Breast epithelium (tissue), 4 donors: ENCODE measurements at regions not wholly inside any gene's neighbourhood (a gene's known extent, or its start where the extent isn't known, plus 50 kb on each side); places are given as distances from the start of the nearest gene placed in this dataset.
"Not testable (repeated sequence)": the region's sequence is repeated elsewhere in the genome, so short reads cannot be mapped to it uniquely, and the experiment has no call there.

Source experiments
- DNase-seq, 2 donors: peaks; one replicate each; pipeline ENCODE4 v3.0.0-alpha.2; 2019; ENCODE audit warnings: low spot score in 2 of 2
- H3K27ac ChIP-seq, 2 donors: fragments of 200-600 bp; sonication (generic) in 1 of 2; one replicate each; pipeline ENCODE4 v1.5.1; 2016 to 2019; ENCODE audit warnings: mild to moderate bottlenecking in 1 of 2
- H3K27me3 ChIP-seq, 2 donors: fragments of 200-600 bp; sonication (generic) in 1 of 2; one replicate each; pipeline versions ENCODE4 v1.5.1 to v1.6.0; 2017 to 2019; ENCODE audit warnings: control low read depth in 1 of 2, mild to moderate bottlenecking in 1 of 2
- H3K36me3 ChIP-seq: fragments of 200-600 bp; one replicate; pipeline ENCODE4 v1.5.1; 2019
- H3K4me1 ChIP-seq, 2 donors: fragments of 200-600 bp; sonication (generic); one replicate each; pipeline ENCODE4 v1.5.1; 2016 to 2019; ENCODE audit warnings: control low read depth in 1 of 2
- H3K4me3 ChIP-seq, 3 donors: fragments of 200-600 bp; sonication (generic); 1 replicate in 2 of 3; 2 replicates in 1 of 3; pipeline ENCODE4 v1.5.1; 2016 to 2019; ENCODE audit warnings: mild to moderate bottlenecking in 3 of 3, moderate library complexity in 2 of 3
- H3K9me3 ChIP-seq, 2 donors: fragments of 200-600 bp; sonication (generic) in 1 of 2; one replicate each; pipeline ENCODE4 v1.5.1; 2016 to 2019; ENCODE audit warnings: control low read depth in 1 of 2
- CTCF ChIP-seq, 3 donors: fragments of 450-650 bp; IDR thresholded peaks; one replicate each; pipeline ENCODE4 v1.5.1; 2016 to 2017; ENCODE audit warnings: antibody characterized with exemption in 3 of 3, mild to moderate bottlenecking in 3 of 3, moderate library complexity in 3 of 3
- POLR2A ChIP-seq: fragments of 450-650 bp; IDR thresholded peaks from one replicate; pipeline ENCODE4 v1.6.1; 2016; ENCODE audit warnings: antibody characterized with exemption, mild to moderate bottlenecking, moderate library complexity
- POLR2AphosphoS5 ChIP-seq, 3 donors: sonication (generic); formaldehyde crosslinking; IDR thresholded peaks; one replicate each; pipeline ENCODE4 v1.6.1; 2017; ENCODE audit warnings: antibody characterized with exemption in 3 of 3
- intact Hi-C: fragments of 100-400 bp; cut with DNase I; formaldehyde crosslinking; loops from one replicate; pipeline ENCODE4 v1.15.1; 2023; ENCODE audit warnings: low total_unique reads

GRCh38 chr16:60949800-60950199, 1086.4 kb downstream of the CDH8 start:
- Histone ChIP-seq H3K36me3 (no peaks in the 10 kb centered on the region), H3K4me1 (no peaks in the 10 kb centered on the region), H3K9me3 (no peaks in the 10 kb centered on the region), H3K27ac (no peak overlapping the region), H3K4me3 (no peak overlapping the region), H3K27me3 (no peaks in the 10 kb centered on the region)
- TF ChIP-seq POLR2AphosphoS5 (IDR thresholded peaks at IDR 0.05) (no peak), POLR2A (no peak), CTCF (IDR thresholded peaks at IDR 0.05) (no peak)
- intact Hi-C loops, result loop anchor here (5.0 kb wide), 1 partner anchor 282 kb away; no protein-coding TSS in a partner anchor
- DNase-seq, result no peak

GRCh38 chr16:60945225-60945624, 1091.0 kb downstream of the CDH8 start:
- TF ChIP-seq CTCF (IDR thresholded peaks at IDR 0.05), result no peak
- TF ChIP-seq POLR2AphosphoS5 (IDR thresholded peaks at IDR 0.05), result no peak
- TF ChIP-seq POLR2A, result no peak
- no peak overlapping the region for H3K27ac ChIP-seq
- no peaks in the 10 kb centered on the region for H3K4me1 ChIP-seq
- no peak overlapping the region for H3K4me3 ChIP-seq
- DNase-seq, result no peak
- intact Hi-C loops, result no loop called here
- H3K27me3 ChIP-seq, result no peaks in the 10 kb centered on the region
- no peaks in the 10 kb centered on the region for H3K36me3 ChIP-seq
- no peaks in the 10 kb centered on the region for H3K9me3 ChIP-seq

GRCh38 chr16:60936189-60936588, 1100.0 kb downstream of the CDH8 start:
- intact Hi-C loops, result not testable (repeated sequence)

GRCh38 chr16:60932600-60932999, 1103.6 kb downstream of the CDH8 start:
- Histone ChIP-seq H3K36me3 (no peaks in the 10 kb centered on the region), H3K4me1 (no peaks in the 10 kb centered on the region), H3K4me3 (no peak overlapping the region), H3K27ac (no peak overlapping the region), H3K9me3 (peaks cover 0 to 4% of the 10 kb centered on the region in 2 donors), H3K27me3 (no peaks in the 10 kb centered on the region)
- no peak for DNase-seq
- intact Hi-C loops, result no loop called here
- no peak for TF ChIP-seq POLR2A
- no peak for TF ChIP-seq CTCF (IDR thresholded peaks at IDR 0.05)
- no peak for TF ChIP-seq POLR2AphosphoS5 (IDR thresholded peaks at IDR 0.05)

More at GRCh38 chr16:60936189-60936588, 1100.0 kb downstream of the CDH8 start:
- not testable (repeated sequence) for H3K4me1 ChIP-seq, H3K9me3 ChIP-seq, DNase-seq, H3K27ac ChIP-seq, H3K27me3 ChIP-seq, H3K36me3 ChIP-seq, H3K4me3 ChIP-seq

GRCh38 chr16:60930291-60930690, 1105.9 kb downstream of the CDH8 start:
- Histone ChIP-seq H3K4me1 (no peaks in the 10 kb centered on the region), H3K9me3 (no peaks in the 10 kb centered on the region), H3K4me3 (no peak overlapping the region), H3K27me3 (no peaks in the 10 kb centered on the region), H3K27ac (no peak overlapping the region), H3K36me3 (no peaks in the 10 kb centered on the region)
- intact Hi-C loops, result no loop called here
- no peak for DNase-seq
- TF ChIP-seq POLR2AphosphoS5 (IDR thresholded peaks at IDR 0.05) (no peak), POLR2A (no peak), CTCF (IDR thresholded peaks at IDR 0.05) (no peak)

GRCh38 chr16:60922920-60923319, 1113.3 kb downstream of the CDH8 start:
- intact Hi-C loops, result no loop called here
- no peaks in the 10 kb centered on the region for H3K36me3 ChIP-seq

More at GRCh38 chr16:60922920-60923319, 1113.3 kb downstream of the CDH8 start:
- Histone ChIP-seq H3K9me3 (no peaks in the 10 kb centered on the region), H3K4me3 (no peak overlapping the region), H3K4me1 (no peaks in the 10 kb centered on the region), H3K27ac (no peak overlapping the region), H3K27me3 (no peaks in the 10 kb centered on the region)
- no peak for DNase-seq
- TF ChIP-seq POLR2AphosphoS5 (IDR thresholded peaks at IDR 0.05), result no peak
- TF ChIP-seq CTCF (IDR thresholded peaks at IDR 0.05), result no peak
- no peak for TF ChIP-seq POLR2A
